H9 (cell line): ENCODE measurements at regions not wholly inside any gene's neighbourhood (a gene's known extent, or its start where the extent isn't known, plus 50 kb on each side); places are given as distances from the start of the nearest gene placed in this dataset.

ENCODE experiments used
- DNase-seq: peaks from one replicate; pipeline ENCODE4 v3.0.0-alpha.2; 2017
- H2AFZ ChIP-seq: one replicate; pipeline ENCODE4 v1.6.1; 2013; ENCODE audit warnings: mild to moderate bottlenecking, low read length, control low read depth, moderate library complexity
- H2AK5ac ChIP-seq: 2 replicates; pipeline ENCODE4 v1.6.1; 2013; ENCODE audit warnings: low read length, control low read depth, mixed read lengths; ENCODE audit not compliant: insufficient read length
- H2BK120ac ChIP-seq: one replicate; pipeline ENCODE4 v1.6.1; 2013; ENCODE audit warnings: low read depth, mild to moderate bottlenecking, low read length, control low read depth, inconsistent platforms; ENCODE audit not compliant: poor library complexity, severe bottlenecking
- H2BK12ac ChIP-seq: 2 replicates; pipeline ENCODE4 v1.6.1; 2013; ENCODE audit warnings: low read length, control low read depth, mixed read lengths, low read depth; ENCODE audit not compliant: insufficient read length
- H2BK15ac ChIP-seq: 2 replicates; pipeline ENCODE4 v1.6.1; 2013; ENCODE audit warnings: low read depth, low read length, control low read depth
- H2BK20ac ChIP-seq: one replicate; pipeline ENCODE4 v1.6.1; 2013; ENCODE audit warnings: low read depth, mild to moderate bottlenecking, low read length, control low read depth, inconsistent platforms; ENCODE audit not compliant: poor library complexity, severe bottlenecking
- H2BK5ac ChIP-seq: 2 replicates; pipeline ENCODE4 v1.6.1; 2013; ENCODE audit warnings: low read length, control low read depth, mixed read lengths; ENCODE audit not compliant: insufficient read length
- H3K14ac ChIP-seq: 2 replicates; pipeline ENCODE4 v1.6.1; 2013; ENCODE audit warnings: low read length, control low read depth; ENCODE audit not compliant: insufficient read depth
- H3K18ac ChIP-seq: 2 replicates; pipeline ENCODE4 v1.6.1; 2013; ENCODE audit warnings: low read depth, mild to moderate bottlenecking, mixed read lengths, low read length, control low read depth; ENCODE audit not compliant: insufficient read length
- H3K23ac ChIP-seq: 2 replicates; pipeline ENCODE4 v1.6.1; 2013; ENCODE audit warnings: low read length, control low read depth, mixed read lengths, low read depth; ENCODE audit not compliant: insufficient read length
- H3K23me2 ChIP-seq: 2 replicates; pipeline ENCODE4 v1.6.1; 2013; ENCODE audit warnings: low read depth, mild to moderate bottlenecking, mixed read lengths, low read length, control low read depth; ENCODE audit not compliant: insufficient read length, poor library complexity, severe bottlenecking
- H3K27ac ChIP-seq: 2 replicates; pipeline ENCODE4 v1.5.1; 2013; ENCODE audit warnings: low read length, control low read depth, mixed read lengths, low read depth; ENCODE audit not compliant: insufficient read length
- H3K27me3 ChIP-seq: 2 replicates; pipeline ENCODE4 v1.6.1; 2013; ENCODE audit warnings: low read length, control low read depth, inconsistent platforms; ENCODE audit not compliant: insufficient read depth
- H3K4ac ChIP-seq: 2 replicates; pipeline ENCODE4 v1.6.1; 2013; ENCODE audit warnings: low read depth, mild to moderate bottlenecking, control low read depth, inconsistent platforms, low read length, moderate library complexity
- H3K4me1 ChIP-seq: 2 replicates; pipeline ENCODE4 v1.6.1; 2013; ENCODE audit warnings: low read length, control low read depth, inconsistent platforms; ENCODE audit not compliant: insufficient read depth
- H3K4me2 ChIP-seq: 2 replicates; pipeline ENCODE4 v1.6.1; 2013; ENCODE audit warnings: low read length, control low read depth, mixed read lengths; ENCODE audit not compliant: insufficient read length, insufficient read depth
- H3K56ac ChIP-seq: 2 replicates; pipeline ENCODE4 v1.6.1; 2013; ENCODE audit warnings: low read depth, mild to moderate bottlenecking, mixed read lengths, low read length, control low read depth; ENCODE audit not compliant: insufficient read length
- H3K79me1 ChIP-seq: 2 replicates; pipeline ENCODE4 v1.6.1; 2013; ENCODE audit warnings: low read depth, mild to moderate bottlenecking, moderate library complexity, low read length, control low read depth, inconsistent platforms; ENCODE audit not compliant: insufficient read depth, poor library complexity, severe bottlenecking
- H3K79me2 ChIP-seq: 2 replicates; pipeline ENCODE4 v1.6.1; 2013; ENCODE audit warnings: low read length, control low read depth, inconsistent platforms; ENCODE audit not compliant: insufficient read depth
- H3K9ac ChIP-seq: 2 replicates; pipeline ENCODE4 v1.6.1; 2013; ENCODE audit warnings: low read length, control low read depth, mixed read lengths; ENCODE audit not compliant: insufficient read length; ENCODE audit errors: extremely low read depth
- H3K9me3 ChIP-seq: one replicate; pipeline ENCODE4 v1.6.1; 2013; ENCODE audit warnings: low read depth, low read length, inconsistent platforms; ENCODE audit not compliant: control insufficient read depth
- H3T11ph ChIP-seq: one replicate; pipeline ENCODE4 v1.6.1; 2013; ENCODE audit warnings: mild to moderate bottlenecking, low read length, control low read depth, inconsistent platforms
- H4K20me1 ChIP-seq: one replicate; pipeline ENCODE4 v1.6.1; 2013; ENCODE audit not compliant: control insufficient read depth, insufficient read length, insufficient read depth
- H4K5ac ChIP-seq: 2 replicates; pipeline ENCODE4 v1.6.1; 2013; ENCODE audit warnings: low read depth, mild to moderate bottlenecking, mixed read lengths, low read length, control low read depth; ENCODE audit not compliant: insufficient read length
- H4K8ac ChIP-seq: replicated peaks from 2 replicates; pipeline ENCODE4 v1.6.1; 2013; ENCODE audit warnings: low read length, control low read depth, mixed read lengths, low read depth; ENCODE audit not compliant: insufficient read length
- H4K91ac ChIP-seq: 2 replicates; pipeline ENCODE4 v1.6.1; 2013; ENCODE audit warnings: low read depth, mild to moderate bottlenecking, moderate library complexity, mixed read lengths, low read length, control low read depth; ENCODE audit not compliant: insufficient read length
- H3K27ac Mint-ChIP-seq, 3 experiments: 2 replicates in 2 of 3; 3 replicates in 1 of 3; pipeline ENCODE4 v1.8.0; 2020 to 2021; ENCODE audit warnings: mixed read lengths in 3 of 3, mild to moderate bottlenecking in 1 of 3, moderate library complexity in 1 of 3
- H3K27me3 Mint-ChIP-seq: 2 replicates; pipeline ENCODE4 v1.8.0; 2021; ENCODE audit warnings: low read depth, mild to moderate bottlenecking, moderate library complexity, mixed read lengths
- H3K36me3 Mint-ChIP-seq, 3 experiments: 2 replicates in 2 of 3; 3 replicates in 1 of 3; pipeline ENCODE4 v1.8.0; 2020 to 2021; ENCODE audit warnings: low read depth in 3 of 3, mixed read lengths in 3 of 3; ENCODE audit not compliant: insufficient read depth in 1 of 3
- H3K4me1 Mint-ChIP-seq, 2 experiments: 2 replicates each; pipeline ENCODE4 v1.8.0; 2020; ENCODE audit warnings: mixed read lengths in 2 of 2
- H3K4me3 Mint-ChIP-seq, 2 experiments: 2 replicates in 1 of 2; 3 replicates in 1 of 2; pipeline ENCODE4 v1.8.0; 2020 to 2021; ENCODE audit warnings: mild to moderate bottlenecking in 2 of 2, mixed read lengths in 2 of 2, moderate library complexity in 1 of 2
- H3K9me3 Mint-ChIP-seq, 2 experiments: 2 replicates in 1 of 2; 3 replicates in 1 of 2; pipeline ENCODE4 v1.8.0; 2020; ENCODE audit warnings: mild to moderate bottlenecking in 2 of 2, mixed read lengths in 2 of 2, moderate library complexity in 1 of 2
- WGBS: extraction: QIAGEN DNeasy Blood & Tissue Kit; methylation state at CpG from one replicate; pipeline ENCODE4 v1.1.7; 2013; ENCODE audit warnings: missing lambda C conversion rate, low lambda C conversion rate, mixed read lengths; ENCODE audit not compliant: insufficient read length; ENCODE audit errors: extremely low coverage; 5-methylcytosine and 5-hydroxymethylcytosine counted together
- TF ChIP-seq, protein P1 (sequence below): fragments of 200-600 bp; sonication (generic); conservative IDR thresholded peaks from 3 replicates; pipeline ENCODE4 v1.8.0; 2021; ENCODE audit warnings: antibody characterized with exemption, mild to moderate bottlenecking

DNA sequence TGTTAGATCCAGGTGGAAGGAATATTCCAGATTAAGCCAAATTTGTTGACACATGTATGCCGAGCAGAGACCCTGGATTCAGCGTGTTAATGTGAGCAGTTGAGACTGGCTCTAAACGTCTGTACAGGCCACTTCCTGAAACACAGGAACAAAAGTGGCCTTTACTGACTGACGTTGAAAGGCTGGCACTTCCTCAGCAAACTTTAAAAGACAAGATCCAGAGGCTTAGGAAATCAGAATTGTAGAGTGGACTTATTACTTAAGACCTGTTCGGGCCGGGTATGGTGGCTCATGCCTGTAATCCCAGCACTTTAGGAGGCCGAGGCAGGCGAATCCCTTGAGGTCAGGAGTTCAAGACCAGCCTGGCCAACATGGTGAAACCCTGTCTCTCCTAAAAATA, 125.7 kb upstream of the ARID1B start:
- Mint-ChIP-seq H3K36me3 (peaks cover 0 to 27% (median 24%) of the 10 kb centered on the region in 3 experiments; a peak in 5 of 7 replicates), H3K27me3 (peaks cover 16% of the 10 kb centered on the region)
- DNase-seq: no peak

More for the DNA sequence above, 125.7 kb upstream of the ARID1B start:
- Mint-ChIP-seq H3K4me3 (no peak overlapping the region), H3K4me1 (peaks cover 20 to 23% of the 10 kb centered on the region in 2 experiments), H3K9me3 (peaks cover 19 to 31% of the 10 kb centered on the region in 2 experiments), H3K27ac (no peak overlapping the region)
- Histone ChIP-seq H2BK5ac (no peak overlapping the region), H3K4me1 (0 out of 2 replicates have a peak, but pooled peaks cover 3% of the 10 kb centered on the region), H2BK20ac (no peak overlapping the region), H3K4me2 (no peak overlapping the region), H3K23me2 (no peaks in the 10 kb centered on the region), H4K8ac (no peak overlapping the region), H3K79me1 (no peaks in the 10 kb centered on the region), H3K27ac (no peak overlapping the region), H3K4ac (no peak overlapping the region), H3K56ac (no peak overlapping the region), H2BK15ac (no peak overlapping the region), H2AFZ (no peak overlapping the region), H4K5ac (no peak overlapping the region), H2BK120ac (no peak overlapping the region), H3K79me2 (no peaks in the 10 kb centered on the region), H4K91ac (no peak overlapping the region), H3T11ph (no peak overlapping the region), H3K18ac (no peak overlapping the region), H4K20me1 (no peaks in the 10 kb centered on the region), H3K9me3 (no peaks in the 10 kb centered on the region), H2AK5ac (no peak overlapping the region), H2BK12ac (no peak overlapping the region), H3K27me3 (no peaks in the 10 kb centered on the region), H3K14ac (no peak overlapping the region), H3K9ac (no peak overlapping the region), H3K23ac (no peak overlapping the region)
- TF ChIP-seq, protein P1, sequence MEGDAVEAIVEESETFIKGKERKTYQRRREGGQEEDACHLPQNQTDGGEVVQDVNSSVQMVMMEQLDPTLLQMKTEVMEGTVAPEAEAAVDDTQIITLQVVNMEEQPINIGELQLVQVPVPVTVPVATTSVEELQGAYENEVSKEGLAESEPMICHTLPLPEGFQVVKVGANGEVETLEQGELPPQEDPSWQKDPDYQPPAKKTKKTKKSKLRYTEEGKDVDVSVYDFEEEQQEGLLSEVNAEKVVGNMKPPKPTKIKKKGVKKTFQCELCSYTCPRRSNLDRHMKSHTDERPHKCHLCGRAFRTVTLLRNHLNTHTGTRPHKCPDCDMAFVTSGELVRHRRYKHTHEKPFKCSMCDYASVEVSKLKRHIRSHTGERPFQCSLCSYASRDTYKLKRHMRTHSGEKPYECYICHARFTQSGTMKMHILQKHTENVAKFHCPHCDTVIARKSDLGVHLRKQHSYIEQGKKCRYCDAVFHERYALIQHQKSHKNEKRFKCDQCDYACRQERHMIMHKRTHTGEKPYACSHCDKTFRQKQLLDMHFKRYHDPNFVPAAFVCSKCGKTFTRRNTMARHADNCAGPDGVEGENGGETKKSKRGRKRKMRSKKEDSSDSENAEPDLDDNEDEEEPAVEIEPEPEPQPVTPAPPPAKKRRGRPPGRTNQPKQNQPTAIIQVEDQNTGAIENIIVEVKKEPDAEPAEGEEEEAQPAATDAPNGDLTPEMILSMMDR: no peak
- no CpG with 5 or more reads among the region's 8 CpGs for WGBS
